ENCODE measurements at regions not wholly inside any gene's neighbourhood (a gene's known extent, or its start where the extent isn't known, plus 50 kb on each side); places are given as distances from the start of the nearest gene placed in this dataset.

DNA sequence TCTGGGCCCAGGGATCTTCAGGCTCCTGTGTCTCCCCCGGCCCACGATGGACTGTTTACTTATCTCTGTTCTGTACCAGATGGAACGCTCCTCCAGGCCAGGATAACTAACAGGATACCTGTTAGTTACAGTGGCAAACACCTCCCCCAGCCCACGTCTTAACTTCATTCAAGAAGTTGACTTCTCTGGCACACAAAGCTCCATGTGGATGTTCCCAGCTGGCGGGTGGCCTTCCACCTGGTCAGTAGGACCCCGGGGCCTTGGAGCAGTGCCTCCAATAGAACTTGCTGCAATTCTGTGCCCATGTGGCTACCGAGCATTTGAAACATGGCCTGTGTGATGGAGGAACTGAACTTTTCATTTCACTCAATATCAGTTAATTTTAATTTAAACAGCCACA, 165.1 kb upstream of the GLI2 start:
- TF ChIP-seq, protein P1, sequence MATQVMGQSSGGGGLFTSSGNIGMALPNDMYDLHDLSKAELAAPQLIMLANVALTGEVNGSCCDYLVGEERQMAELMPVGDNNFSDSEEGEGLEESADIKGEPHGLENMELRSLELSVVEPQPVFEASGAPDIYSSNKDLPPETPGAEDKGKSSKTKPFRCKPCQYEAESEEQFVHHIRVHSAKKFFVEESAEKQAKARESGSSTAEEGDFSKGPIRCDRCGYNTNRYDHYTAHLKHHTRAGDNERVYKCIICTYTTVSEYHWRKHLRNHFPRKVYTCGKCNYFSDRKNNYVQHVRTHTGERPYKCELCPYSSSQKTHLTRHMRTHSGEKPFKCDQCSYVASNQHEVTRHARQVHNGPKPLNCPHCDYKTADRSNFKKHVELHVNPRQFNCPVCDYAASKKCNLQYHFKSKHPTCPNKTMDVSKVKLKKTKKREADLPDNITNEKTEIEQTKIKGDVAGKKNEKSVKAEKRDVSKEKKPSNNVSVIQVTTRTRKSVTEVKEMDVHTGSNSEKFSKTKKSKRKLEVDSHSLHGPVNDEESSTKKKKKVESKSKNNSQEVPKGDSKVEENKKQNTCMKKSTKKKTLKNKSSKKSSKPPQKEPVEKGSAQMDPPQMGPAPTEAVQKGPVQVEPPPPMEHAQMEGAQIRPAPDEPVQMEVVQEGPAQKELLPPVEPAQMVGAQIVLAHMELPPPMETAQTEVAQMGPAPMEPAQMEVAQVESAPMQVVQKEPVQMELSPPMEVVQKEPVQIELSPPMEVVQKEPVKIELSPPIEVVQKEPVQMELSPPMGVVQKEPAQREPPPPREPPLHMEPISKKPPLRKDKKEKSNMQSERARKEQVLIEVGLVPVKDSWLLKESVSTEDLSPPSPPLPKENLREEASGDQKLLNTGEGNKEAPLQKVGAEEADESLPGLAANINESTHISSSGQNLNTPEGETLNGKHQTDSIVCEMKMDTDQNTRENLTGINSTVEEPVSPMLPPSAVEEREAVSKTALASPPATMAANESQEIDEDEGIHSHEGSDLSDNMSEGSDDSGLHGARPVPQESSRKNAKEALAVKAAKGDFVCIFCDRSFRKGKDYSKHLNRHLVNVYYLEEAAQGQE (IDR thresholded peaks at IDR 0.05; ENCODE audit: unreplicated experiment) = no peak
- TF ChIP-seq EZH2 (IDR thresholded peaks at IDR 0.05; ENCODE audit: low read depth, unreplicated experiment) (no peak), NANOG (IDR thresholded peaks at IDR 0.05; ENCODE audit: borderline replicate concordance) (no peak), POLR2AphosphoS5 (IDR thresholded peaks at IDR 0.05; ENCODE audit: low read depth) (no peak), EZH2phosphoT487 (IDR thresholded peaks at IDR 0.05; ENCODE audit: unreplicated experiment) (no peak), JUNB (IDR thresholded peaks at IDR 0.05; ENCODE audit: unreplicated experiment) (no peak), CREB1 (CRISPR knock-in tag; IDR thresholded peaks at IDR 0.05; ENCODE audit: low read depth) (no peak), STAT1 (IDR thresholded peaks at IDR 0.05; ENCODE audit: unreplicated experiment) (no peak), ZNF114 (CRISPR knock-in tag; IDR thresholded peaks at IDR 0.05) (no peak), ZNF331 (CRISPR knock-in tag; IDR thresholded peaks at IDR 0.05; ENCODE audit: low read depth) (no peak)
- TF ChIP-seq, protein P2, sequence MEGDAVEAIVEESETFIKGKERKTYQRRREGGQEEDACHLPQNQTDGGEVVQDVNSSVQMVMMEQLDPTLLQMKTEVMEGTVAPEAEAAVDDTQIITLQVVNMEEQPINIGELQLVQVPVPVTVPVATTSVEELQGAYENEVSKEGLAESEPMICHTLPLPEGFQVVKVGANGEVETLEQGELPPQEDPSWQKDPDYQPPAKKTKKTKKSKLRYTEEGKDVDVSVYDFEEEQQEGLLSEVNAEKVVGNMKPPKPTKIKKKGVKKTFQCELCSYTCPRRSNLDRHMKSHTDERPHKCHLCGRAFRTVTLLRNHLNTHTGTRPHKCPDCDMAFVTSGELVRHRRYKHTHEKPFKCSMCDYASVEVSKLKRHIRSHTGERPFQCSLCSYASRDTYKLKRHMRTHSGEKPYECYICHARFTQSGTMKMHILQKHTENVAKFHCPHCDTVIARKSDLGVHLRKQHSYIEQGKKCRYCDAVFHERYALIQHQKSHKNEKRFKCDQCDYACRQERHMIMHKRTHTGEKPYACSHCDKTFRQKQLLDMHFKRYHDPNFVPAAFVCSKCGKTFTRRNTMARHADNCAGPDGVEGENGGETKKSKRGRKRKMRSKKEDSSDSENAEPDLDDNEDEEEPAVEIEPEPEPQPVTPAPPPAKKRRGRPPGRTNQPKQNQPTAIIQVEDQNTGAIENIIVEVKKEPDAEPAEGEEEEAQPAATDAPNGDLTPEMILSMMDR (conservative IDR thresholded peaks at IDR 0.05; ENCODE audit: low read depth in 2 of 2) = no peak
- TF ChIP-seq, protein P3, sequence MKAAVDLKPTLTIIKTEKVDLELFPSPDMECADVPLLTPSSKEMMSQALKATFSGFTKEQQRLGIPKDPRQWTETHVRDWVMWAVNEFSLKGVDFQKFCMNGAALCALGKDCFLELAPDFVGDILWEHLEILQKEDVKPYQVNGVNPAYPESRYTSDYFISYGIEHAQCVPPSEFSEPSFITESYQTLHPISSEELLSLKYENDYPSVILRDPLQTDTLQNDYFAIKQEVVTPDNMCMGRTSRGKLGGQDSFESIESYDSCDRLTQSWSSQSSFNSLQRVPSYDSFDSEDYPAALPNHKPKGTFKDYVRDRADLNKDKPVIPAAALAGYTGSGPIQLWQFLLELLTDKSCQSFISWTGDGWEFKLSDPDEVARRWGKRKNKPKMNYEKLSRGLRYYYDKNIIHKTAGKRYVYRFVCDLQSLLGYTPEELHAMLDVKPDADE (IDR thresholded peaks at IDR 0.05) = no peak
- TF ChIP-seq, protein P4, sequence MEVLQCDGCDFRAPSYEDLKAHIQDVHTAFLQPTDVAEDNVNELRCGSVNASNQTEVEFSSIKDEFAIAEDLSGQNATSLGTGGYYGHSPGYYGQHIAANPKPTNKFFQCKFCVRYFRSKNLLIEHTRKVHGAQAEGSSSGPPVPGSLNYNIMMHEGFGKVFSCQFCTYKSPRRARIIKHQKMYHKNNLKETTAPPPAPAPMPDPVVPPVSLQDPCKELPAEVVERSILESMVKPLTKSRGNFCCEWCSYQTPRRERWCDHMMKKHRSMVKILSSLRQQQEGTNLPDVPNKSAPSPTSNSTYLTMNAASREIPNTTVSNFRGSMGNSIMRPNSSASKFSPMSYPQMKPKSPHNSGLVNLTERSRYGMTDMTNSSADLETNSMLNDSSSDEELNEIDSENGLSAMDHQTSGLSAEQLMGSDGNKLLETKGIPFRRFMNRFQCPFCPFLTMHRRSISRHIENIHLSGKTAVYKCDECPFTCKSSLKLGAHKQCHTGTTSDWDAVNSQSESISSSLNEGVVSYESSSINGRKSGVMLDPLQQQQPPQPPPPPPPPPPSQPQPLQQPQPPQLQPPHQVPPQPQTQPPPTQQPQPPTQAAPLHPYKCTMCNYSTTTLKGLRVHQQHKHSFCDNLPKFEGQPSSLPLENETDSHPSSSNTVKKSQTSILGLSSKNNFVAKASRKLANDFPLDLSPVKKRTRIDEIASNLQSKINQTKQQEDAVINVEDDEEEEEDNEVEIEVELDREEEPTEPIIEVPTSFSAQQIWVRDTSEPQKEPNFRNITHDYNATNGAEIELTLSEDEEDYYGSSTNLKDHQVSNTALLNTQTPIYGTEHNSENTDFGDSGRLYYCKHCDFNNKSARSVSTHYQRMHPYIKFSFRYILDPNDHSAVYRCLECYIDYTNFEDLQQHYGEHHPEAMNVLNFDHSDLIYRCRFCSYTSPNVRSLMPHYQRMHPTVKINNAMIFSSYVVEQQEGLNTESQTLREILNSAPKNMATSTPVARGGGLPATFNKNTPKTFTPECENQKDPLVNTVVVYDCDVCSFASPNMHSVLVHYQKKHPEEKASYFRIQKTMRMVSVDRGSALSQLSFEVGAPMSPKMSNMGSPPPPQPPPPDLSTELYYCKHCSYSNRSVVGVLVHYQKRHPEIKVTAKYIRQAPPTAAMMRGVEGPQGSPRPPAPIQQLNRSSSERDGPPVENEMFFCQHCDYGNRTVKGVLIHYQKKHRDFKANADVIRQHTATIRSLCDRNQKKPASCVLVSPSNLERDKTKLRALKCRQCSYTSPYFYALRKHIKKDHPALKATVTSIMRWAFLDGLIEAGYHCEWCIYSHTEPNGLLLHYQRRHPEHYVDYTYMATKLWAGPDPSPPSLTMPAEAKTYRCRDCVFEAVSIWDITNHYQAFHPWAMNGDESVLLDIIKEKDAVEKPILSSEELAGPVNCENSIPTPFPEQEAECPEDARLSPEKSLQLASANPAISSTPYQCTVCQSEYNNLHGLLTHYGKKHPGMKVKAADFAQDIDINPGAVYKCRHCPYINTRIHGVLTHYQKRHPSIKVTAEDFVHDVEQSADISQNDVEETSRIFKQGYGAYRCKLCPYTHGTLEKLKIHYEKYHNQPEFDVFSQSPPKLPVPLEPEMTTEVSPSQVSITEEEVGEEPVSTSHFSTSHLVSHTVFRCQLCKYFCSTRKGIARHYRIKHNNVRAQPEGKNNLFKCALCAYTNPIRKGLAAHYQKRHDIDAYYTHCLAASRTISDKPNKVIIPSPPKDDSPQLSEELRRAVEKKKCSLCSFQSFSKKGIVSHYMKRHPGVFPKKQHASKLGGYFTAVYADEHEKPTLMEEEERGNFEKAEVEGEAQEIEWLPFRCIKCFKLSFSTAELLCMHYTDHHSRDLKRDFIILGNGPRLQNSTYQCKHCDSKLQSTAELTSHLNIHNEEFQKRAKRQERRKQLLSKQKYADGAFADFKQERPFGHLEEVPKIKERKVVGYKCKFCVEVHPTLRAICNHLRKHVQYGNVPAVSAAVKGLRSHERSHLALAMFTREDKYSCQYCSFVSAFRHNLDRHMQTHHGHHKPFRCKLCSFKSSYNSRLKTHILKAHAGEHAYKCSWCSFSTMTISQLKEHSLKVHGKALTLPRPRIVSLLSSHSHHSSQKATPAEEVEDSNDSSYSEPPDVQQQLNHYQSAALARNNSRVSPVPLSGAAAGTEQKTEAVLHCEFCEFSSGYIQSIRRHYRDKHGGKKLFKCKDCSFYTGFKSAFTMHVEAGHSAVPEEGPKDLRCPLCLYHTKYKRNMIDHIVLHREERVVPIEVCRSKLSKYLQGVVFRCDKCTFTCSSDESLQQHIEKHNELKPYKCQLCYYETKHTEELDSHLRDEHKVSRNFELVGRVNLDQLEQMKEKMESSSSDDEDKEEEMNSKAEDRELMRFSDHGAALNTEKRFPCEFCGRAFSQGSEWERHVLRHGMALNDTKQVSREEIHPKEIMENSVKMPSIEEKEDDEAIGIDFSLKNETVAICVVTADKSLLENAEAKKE (CRISPR knock-in tag; IDR thresholded peaks at IDR 0.05) = no peak
